Panc1 (cell line): ENCODE measurements at regions not wholly inside any gene's neighbourhood (a gene's known extent, or its start where the extent isn't known, plus 50 kb on each side); places are given as distances from the start of the nearest gene placed in this dataset.

Experiments
- POLR2AphosphoS5 ChIP-seq: IDR thresholded peaks from 2 replicates; pipeline ENCODE4 v1.6.1; 2012; ENCODE audit warnings: mild to moderate bottlenecking, low read depth, low read length, moderate library complexity
- SIN3A ChIP-seq: IDR thresholded peaks from 2 replicates; pipeline ENCODE4 v1.6.1; 2012; ENCODE audit warnings: low read depth, mild to moderate bottlenecking, low read length, moderate library complexity, borderline replicate concordance; ENCODE audit not compliant: insufficient read depth
- TCF7L2 ChIP-seq: IDR thresholded peaks from 2 replicates; pipeline ENCODE4 v1.6.1; 2011; ENCODE audit warnings: mild to moderate bottlenecking, low read depth, low read length, inconsistent platforms
- TF ChIP-seq, protein P1 (sequence below), 2 experiments: IDR thresholded peaks; 2 replicates each; pipeline ENCODE4 v1.6.1; 2011 to 2012; ENCODE audit warnings: low read depth in 2 of 2, control low read depth in 1 of 2, low read length in 1 of 2, mild to moderate bottlenecking in 1 of 2, moderate library complexity in 1 of 2; ENCODE audit not compliant: insufficient read depth in 1 of 2
- TF ChIP-seq, protein P2 (sequence below): fragments of 450-650 bp; IDR thresholded peaks from 2 replicates; pipeline ENCODE4 v1.5.1; 2017; ENCODE audit warnings: mild to moderate bottlenecking

DNA sequence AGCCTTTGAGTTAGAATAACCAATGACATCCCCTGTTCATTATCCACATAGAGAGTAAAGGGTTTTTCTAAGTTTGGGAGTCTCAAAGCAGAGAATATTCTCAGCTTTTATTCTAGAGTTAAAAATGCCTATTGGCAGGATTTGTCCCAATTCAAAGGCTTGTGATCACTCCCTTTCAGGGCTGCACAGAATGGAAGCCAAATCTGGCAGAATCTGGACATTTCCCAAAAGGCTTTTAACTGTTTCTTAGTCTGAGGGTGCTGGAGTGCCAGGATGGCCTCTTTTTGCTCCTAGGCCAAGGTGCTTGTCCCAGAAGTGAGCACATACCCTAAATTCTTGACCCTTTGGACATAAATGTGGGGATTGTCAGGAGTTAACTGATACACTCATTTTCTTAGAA is 556.6 kb downstream of the DOK5 start:
- TF ChIP-seq, protein P1, sequence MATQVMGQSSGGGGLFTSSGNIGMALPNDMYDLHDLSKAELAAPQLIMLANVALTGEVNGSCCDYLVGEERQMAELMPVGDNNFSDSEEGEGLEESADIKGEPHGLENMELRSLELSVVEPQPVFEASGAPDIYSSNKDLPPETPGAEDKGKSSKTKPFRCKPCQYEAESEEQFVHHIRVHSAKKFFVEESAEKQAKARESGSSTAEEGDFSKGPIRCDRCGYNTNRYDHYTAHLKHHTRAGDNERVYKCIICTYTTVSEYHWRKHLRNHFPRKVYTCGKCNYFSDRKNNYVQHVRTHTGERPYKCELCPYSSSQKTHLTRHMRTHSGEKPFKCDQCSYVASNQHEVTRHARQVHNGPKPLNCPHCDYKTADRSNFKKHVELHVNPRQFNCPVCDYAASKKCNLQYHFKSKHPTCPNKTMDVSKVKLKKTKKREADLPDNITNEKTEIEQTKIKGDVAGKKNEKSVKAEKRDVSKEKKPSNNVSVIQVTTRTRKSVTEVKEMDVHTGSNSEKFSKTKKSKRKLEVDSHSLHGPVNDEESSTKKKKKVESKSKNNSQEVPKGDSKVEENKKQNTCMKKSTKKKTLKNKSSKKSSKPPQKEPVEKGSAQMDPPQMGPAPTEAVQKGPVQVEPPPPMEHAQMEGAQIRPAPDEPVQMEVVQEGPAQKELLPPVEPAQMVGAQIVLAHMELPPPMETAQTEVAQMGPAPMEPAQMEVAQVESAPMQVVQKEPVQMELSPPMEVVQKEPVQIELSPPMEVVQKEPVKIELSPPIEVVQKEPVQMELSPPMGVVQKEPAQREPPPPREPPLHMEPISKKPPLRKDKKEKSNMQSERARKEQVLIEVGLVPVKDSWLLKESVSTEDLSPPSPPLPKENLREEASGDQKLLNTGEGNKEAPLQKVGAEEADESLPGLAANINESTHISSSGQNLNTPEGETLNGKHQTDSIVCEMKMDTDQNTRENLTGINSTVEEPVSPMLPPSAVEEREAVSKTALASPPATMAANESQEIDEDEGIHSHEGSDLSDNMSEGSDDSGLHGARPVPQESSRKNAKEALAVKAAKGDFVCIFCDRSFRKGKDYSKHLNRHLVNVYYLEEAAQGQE (IDR thresholded peaks at IDR 0.05; ENCODE audit: insufficient read depth in 1 of 2, low read depth in 2 of 2, low read length in 1 of 2), result no peak
- TF ChIP-seq, protein P2, sequence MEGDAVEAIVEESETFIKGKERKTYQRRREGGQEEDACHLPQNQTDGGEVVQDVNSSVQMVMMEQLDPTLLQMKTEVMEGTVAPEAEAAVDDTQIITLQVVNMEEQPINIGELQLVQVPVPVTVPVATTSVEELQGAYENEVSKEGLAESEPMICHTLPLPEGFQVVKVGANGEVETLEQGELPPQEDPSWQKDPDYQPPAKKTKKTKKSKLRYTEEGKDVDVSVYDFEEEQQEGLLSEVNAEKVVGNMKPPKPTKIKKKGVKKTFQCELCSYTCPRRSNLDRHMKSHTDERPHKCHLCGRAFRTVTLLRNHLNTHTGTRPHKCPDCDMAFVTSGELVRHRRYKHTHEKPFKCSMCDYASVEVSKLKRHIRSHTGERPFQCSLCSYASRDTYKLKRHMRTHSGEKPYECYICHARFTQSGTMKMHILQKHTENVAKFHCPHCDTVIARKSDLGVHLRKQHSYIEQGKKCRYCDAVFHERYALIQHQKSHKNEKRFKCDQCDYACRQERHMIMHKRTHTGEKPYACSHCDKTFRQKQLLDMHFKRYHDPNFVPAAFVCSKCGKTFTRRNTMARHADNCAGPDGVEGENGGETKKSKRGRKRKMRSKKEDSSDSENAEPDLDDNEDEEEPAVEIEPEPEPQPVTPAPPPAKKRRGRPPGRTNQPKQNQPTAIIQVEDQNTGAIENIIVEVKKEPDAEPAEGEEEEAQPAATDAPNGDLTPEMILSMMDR, result no peak
- no peak for TF ChIP-seq POLR2AphosphoS5
- TF ChIP-seq SIN3A, result no peak
- no peak for TF ChIP-seq TCF7L2
